BE2C (cell line): ENCODE measurements at regions not wholly inside any gene's neighbourhood (a gene's known extent, or its start where the extent isn't known, plus 50 kb on each side); places are given as distances from the start of the nearest gene placed in this dataset.
A peak's percentile ranks its signal among the peaks of the same experiment; 100 is the strongest.

Source experiments
- DNase-seq: peaks from one replicate; pipeline ENCODE4 v3.0.0-alpha.2; 2020
- H3K27me3 ChIP-seq: fragments of 250-450 bp; sonication (Bioruptor Pico); 2 replicates; pipeline ENCODE4 v1.5.1; 2020; ENCODE audit warnings: mild to moderate bottlenecking
- H3K36me3 ChIP-seq: fragments of 250-450 bp; sonication (Bioruptor Pico); 2 replicates; pipeline ENCODE4 v1.5.1; 2020; ENCODE audit warnings: mild to moderate bottlenecking
- H3K4me1 ChIP-seq: fragments of 250-450 bp; sonication (Bioruptor Pico); 2 replicates; pipeline ENCODE4 v1.5.1; 2020
- H3K4me3 ChIP-seq: 2 replicates; pipeline ENCODE4 v1.5.1; 2011; ENCODE audit warnings: low read depth, low read length
- H3K9me3 ChIP-seq: fragments of 250-450 bp; sonication (Bioruptor Pico); 2 replicates; pipeline ENCODE4 v1.5.1; 2020
- CTCF ChIP-seq: IDR thresholded peaks from 2 replicates; pipeline ENCODE4 v1.5.1; 2012; ENCODE audit warnings: mild to moderate bottlenecking, low read depth, low read length

GRCh38 chr18:28647961-28648360 is 471.0 kb upstream of the CDH2 start:
- no peaks in the 10 kb centered on the region for H3K4me1 ChIP-seq
- no peaks in the 10 kb centered on the region for H3K27me3 ChIP-seq
- no peak overlapping the region for H3K4me3 ChIP-seq
- no peak for DNase-seq
- TF ChIP-seq CTCF = no peak
- no peaks in the 10 kb centered on the region for H3K36me3 ChIP-seq
- no peaks in the 10 kb centered on the region for H3K9me3 ChIP-seq

GRCh38 chr18:28637897-28638296 is 461.0 kb upstream of the CDH2 start:
- Histone ChIP-seq H3K36me3 (no peaks in the 10 kb centered on the region), H3K27me3 (no peaks in the 10 kb centered on the region), H3K4me3 (no peak overlapping the region), H3K4me1 (peaks cover 7% of the 10 kb centered on the region; the same call in 1 of the 2 replicates), H3K9me3 (no peaks in the 10 kb centered on the region)
- TF ChIP-seq CTCF = no peak
- no peak for DNase-seq

- Histone ChIP-seq H3K27me3 (no peaks in the 10 kb centered on the region), H3K36me3 (no peaks in the 10 kb centered on the region), H3K4me1 (peaks cover 7% of the 10 kb centered on the region; the same call in 1 of the 2 replicates), H3K9me3 (no peaks in the 10 kb centered on the region), H3K4me3 (no peak overlapping the region)
- peak; percentile 29 for DNase-seq
- TF ChIP-seq CTCF = no peak
Measured at GRCh38 chr18:28635530-28635929, 458.6 kb upstream of the CDH2 start.

- DNase-seq = no peak
- TF ChIP-seq CTCF = no peak
- no peaks in the 10 kb centered on the region for H3K27me3 ChIP-seq
- H3K36me3 ChIP-seq = no peaks in the 10 kb centered on the region
- H3K4me1 ChIP-seq = no peaks in the 10 kb centered on the region
- no peaks in the 10 kb centered on the region for H3K9me3 ChIP-seq
- no peak overlapping the region for H3K4me3 ChIP-seq
Measured at GRCh38 chr18:28626756-28627155, 449.8 kb upstream of the CDH2 start.

GRCh38 chr18:28607991-28608390 is 431.1 kb upstream of the CDH2 start:
- Histone ChIP-seq H3K36me3 (no peaks in the 10 kb centered on the region), H3K27me3 (no peaks in the 10 kb centered on the region), H3K4me1 (no peaks in the 10 kb centered on the region), H3K9me3 (no peaks in the 10 kb centered on the region), H3K4me3 (no peak overlapping the region)
- no peak for DNase-seq
- no peak for TF ChIP-seq CTCF

GRCh38 chr18:28606686-28607085 is 429.8 kb upstream of the CDH2 start:
- Histone ChIP-seq H3K4me1 (no peaks in the 10 kb centered on the region), H3K36me3 (no peaks in the 10 kb centered on the region), H3K27me3 (no peaks in the 10 kb centered on the region), H3K9me3 (no peaks in the 10 kb centered on the region), H3K4me3 (no peak overlapping the region)
- DNase-seq = no peak
- no peak for TF ChIP-seq CTCF
